GM21529 (cell line): ENCODE measurements at regions not wholly inside any gene's neighbourhood (a gene's known extent, or its start where the extent isn't known, plus 50 kb on each side); places are given as distances from the start of the nearest gene placed in this dataset.

ENCODE experiments used
- ATAC-seq: cut with Tn5 transposase; IDR thresholded peaks from one replicate; pipeline ENCODE4 v1.9.1; 2021; ENCODE audit not compliant: unreplicated experiment

DNA sequence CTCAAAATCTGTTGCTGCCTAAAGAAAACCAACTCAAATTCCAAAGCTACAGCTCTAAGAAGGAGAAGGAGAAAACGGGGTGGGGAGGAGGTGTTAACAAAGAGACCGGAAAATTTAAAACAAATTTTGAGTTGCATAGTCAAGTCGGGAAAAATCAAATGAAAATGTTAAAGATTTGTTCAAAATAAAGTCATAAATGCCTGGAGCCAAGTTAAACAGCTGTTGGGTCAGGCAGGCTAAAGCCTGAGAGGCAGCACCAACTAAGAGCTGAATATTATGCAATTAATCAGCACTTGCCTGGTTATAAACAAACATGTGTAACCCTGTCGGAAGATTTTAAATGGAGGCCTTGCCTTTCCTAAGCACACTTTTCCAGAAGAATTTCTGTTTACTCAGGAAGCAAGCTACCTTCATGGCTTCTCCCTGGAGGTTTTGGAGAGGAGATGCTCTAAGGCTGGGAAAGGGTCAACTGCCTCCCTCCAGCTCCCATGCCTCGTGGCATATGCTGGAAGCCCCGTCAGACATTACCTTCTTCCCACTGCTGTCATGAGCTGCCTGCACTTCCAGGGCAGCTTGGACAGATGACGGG, 270.5 kb downstream of the DMRT2 start:
- no peak for ATAC-seq

DNA sequence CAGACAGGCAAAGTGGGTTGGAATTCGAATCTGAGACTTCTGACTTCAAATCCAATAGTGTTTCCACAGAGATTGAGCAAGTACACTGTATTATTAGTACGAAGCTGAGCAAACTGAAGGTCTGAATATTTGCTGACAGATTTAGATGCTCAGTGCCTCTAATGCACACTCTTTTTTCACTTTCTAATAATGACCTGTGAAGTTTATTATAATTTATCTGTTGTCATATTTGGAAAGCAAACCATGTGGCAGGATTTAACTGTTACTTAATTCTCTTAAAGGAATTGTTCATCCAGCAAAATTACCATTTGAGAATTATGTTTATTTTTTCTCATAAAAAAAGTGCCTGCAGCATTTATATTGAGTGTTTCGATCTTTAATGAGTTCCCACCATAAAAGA, 277.3 kb downstream of the DMRT2 start:
- ATAC-seq = no peak

DNA sequence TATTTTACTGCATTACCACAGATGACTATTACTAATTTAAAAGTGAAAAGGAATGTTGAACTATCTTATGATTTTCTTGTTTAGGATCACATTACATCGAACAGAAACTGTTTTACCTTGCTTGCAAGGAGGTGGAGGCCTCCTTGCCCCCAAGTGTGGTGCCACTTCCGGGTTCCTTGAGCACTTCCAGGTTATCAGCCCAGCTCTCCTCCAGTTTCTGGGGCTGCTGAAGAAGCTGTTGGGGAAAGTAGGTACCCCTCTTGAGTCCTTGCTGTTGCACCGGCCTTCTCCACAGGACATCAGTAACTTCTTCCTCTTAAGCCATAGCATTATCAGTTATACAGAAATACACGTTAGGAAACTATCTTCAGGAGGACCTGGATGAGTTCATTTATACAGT, 278.2 kb downstream of the DMRT2 start:
- ATAC-seq = no peak

DNA sequence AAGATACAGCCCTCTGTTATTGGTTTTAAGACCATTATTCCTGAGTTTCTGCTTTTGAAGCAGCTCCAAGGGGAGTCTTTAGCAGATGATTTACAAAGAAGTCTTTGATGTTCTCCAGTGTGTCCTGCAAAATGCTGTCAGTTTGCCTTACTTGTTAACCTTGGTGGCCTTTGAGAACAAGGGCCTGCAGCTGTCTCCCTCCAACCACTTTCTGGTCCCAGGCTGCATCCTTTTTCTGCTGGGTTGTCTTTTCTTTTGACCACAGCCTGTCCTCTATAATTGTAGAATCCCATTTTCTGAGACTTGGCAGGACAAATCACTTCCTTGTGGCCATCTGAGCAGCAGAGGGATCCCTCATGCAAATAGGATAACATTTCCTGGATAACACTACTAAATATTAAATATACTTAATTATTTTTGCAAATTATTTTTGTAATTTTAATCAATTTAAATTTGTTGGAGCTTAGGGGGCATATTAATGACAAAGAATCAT, 281.4 kb downstream of the DMRT2 start:
- ATAC-seq = no peak

DNA sequence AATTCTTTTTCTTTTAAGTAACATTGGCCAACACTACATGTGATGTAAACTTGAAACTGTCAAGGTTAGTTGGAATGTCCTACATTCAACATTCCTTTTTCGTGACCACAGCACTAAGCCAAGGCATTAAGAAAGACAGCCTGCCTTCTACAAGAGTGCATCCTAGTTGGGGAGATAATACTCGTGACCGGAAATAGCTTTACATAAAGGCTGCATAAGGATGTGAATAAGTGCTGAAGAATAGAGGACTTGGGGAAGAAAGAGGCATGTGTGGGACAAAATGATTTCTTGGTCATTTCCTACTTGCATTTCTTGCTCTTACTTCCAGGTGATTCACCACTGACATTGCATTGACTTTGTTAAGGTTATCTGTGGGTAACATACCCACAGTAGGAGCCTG, 282.0 kb downstream of the DMRT2 start:
- no peak for ATAC-seq

DNA sequence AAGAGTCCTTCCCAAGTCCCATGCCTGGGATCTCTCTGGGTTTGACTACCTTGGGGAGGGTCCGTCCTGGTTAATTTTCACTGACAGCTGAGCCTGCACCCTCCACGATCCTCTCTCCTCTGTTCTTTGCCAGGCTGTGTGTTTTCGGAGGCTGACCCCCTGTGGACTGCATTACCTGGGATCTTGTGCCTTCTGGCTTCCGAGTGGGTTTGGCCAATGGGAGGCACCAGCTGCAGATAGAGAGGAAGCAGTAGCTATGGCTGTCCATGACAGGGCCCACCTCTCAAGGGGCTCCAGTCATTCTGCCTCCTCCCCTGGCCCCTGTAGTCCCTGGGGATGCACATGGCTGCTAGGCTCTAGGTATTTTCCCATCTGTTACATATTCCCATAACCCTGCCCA, 285.0 kb downstream of the DMRT2 start:
- ATAC-seq = no peak

DNA sequence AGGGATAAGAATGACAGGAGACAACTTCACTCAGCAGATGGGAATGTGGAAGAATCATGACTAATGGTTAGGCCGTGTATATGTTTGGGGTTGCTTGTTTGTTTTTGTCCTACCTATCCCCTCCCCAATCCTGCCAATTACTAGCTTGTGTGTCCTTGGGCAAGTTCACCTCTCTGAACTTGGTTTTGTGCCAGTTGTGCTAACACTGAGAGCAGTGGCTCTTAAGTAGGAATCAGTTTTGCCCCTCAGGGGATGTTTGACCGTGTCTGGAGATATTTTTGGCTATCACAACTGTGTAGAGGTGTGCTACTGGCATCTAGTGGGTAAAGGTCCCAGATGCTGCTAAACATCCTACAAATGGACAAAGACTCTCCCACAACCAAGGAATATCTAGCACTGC, 287.0 kb downstream of the DMRT2 start:
- ATAC-seq = no peak

DNA sequence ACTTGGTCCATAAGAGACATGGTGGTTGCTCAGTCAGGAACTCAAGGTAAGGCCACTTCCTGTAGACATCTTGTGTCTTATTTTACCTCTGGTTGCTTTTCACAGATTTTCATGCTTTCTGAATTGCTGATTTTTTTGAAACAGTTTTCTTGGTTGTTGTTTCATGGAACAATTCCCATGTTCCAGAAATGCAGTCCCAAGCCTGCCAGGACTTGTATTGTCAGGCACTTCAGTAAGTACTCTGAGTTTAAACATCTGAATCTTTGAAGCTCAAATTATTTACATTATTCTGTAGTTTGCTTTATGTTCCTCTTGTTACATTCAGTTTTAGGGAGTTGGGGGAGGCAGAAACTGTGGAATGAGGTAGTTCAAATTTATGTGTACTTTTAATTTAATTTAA, 290.2 kb downstream of the DMRT2 start:
- no peak for ATAC-seq

DNA sequence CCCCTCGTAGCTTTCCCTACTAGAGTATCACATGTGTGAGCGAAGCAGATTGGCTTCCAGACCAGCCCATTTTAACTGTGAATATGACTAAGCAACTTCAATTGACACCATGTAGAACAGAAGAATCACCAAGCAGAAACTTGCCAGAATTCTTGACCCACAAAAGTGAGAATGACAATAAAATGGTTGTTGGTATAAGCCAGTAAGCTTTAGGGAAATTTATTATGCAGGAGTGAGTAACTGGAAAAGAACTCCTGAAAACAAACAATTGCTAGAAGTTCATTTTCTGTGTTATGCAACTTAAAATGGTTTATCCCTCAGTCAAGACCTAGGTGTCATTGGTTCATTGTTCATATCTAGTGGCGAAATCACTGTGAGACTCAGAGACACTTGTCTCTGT, 303.1 kb downstream of the DMRT2 start:
- ATAC-seq = no peak

DNA sequence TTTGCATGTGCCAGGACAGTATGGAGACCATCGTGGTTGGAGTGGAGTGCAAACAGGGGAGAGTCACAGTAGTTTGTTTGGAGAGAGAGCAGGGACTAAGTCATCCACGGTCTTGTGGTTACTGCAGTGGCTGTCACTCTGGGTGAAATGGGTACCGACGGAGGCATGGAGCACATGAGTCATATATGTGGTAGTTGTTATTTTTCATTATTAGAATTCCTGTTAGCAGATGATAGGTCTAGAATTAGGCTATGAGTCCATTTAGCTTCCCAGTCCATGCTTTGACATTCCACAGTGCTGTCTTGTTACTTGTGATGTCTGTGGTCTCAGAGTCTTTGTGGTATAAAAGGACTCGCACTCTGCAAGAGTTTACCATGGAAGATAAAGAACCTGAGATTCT, 303.9 kb downstream of the DMRT2 start:
- no peak for ATAC-seq

DNA sequence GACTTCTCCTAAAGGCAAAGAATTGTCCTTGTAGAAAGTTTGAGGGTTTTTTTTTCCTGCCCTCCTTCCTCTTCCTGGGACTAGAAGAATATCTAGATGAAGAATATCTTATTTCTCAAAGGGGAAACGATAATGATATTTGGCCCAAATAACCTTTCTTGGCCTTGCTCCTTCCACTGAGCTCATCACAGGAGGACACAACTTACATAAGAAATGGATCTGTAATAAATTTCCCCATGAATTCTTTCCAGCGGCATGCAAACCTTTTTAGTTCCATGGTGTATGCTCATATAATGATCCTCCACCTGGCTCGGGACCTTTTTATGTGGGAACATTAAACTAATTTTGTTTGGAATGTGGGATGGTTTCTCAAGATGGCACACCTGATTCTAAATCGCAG, 304.4 kb downstream of the DMRT2 start:
- no peak for ATAC-seq

DNA sequence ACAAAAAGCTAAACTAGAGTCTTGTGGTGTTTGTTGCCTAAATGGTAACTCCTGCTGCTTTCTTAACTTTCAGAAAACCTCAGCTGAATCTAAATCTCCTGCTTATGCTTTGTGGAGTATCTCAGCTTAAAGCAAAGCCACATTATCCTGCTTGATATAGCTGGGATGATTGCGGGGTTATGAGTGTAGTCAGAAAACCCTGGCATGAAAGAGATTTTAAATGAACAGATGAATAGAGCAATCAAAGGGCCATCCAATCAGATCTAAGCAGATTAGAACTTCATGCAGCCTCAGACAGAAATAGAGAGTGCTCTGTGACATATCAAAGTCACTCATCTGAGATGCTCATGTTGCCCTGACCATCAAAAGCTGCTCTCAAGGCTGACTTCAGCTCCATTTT, 305.5 kb downstream of the DMRT2 start:
- ATAC-seq = no peak

DNA sequence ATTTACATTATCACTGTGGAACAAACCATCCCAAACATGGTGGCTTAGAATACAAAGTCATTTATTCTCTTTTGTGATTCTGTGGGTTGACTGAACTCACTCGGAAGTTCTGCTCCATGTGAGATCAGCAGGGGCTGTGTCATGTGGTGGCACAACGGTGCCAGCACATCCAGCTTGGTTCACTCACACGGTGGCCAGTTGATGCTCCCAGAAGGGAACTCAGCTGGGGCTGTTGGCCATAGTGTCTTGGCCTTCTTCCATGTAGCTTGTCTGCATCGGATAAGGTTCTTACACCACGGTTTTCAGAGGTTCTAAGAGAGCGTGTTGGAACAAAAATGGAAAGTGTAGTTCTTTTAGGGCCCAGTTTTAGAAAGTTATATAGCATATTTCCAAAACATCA, 312.7 kb downstream of the DMRT2 start:
- no peak for ATAC-seq

DNA sequence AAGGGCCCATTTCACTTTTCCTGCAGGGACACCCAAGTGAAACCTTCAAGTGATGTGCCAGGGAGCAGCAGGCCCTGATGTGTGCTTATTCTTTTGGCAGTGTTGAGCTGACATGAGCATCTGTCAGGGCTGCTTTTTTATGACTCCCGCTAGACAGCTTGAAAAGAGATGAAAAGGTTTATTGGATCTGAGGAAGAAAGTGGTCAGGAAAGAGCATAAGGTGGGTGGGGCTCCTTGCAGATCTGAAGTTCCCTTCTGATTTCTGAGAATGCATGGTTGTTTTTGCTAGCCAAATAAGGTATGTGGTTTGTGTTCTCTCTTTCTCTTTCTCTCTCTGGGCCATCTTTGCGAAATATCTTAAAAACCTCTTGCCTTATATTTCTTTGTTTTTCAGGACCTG, 316.1 kb downstream of the DMRT2 start:
- ATAC-seq = no peak

DNA sequence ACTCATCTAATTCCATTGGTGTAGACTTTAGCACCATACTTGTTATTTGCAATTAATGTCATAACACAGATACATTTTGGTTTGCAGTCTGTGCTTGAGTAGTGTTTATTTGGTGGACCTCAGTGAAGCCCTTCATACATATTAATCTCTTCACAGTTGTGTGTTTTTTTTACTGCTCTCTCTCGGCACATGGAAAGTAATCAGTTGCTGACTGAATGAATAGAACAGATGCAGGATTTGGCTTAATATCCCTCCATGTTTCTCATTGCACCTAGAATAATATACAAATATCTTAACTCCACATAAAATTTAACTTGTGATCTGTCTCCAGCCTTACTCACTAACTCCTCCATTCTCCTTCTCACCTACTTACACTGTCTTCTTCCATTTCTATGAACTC, 319.1 kb downstream of the DMRT2 start:
- no peak for ATAC-seq

DNA sequence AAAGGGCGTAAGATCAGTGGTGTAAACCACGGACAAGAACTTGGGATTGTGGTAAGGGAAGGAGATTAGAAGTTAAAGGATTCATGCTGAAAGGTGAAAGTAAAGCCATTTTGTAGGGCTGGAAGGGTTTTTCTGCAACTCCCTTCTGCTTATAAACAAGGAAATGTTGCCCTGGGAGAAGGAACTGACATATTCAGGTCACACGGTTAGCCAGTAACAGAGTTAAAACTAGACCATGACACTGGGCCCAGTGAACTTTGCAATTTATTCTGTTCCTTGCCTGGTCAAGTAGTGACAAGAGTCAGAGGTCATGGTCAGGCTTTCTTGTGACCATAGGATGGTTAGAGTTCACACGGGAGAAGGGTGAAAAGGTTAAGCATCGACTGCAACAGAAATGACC, 323.3 kb downstream of the DMRT2 start:
- ATAC-seq = no peak

DNA sequence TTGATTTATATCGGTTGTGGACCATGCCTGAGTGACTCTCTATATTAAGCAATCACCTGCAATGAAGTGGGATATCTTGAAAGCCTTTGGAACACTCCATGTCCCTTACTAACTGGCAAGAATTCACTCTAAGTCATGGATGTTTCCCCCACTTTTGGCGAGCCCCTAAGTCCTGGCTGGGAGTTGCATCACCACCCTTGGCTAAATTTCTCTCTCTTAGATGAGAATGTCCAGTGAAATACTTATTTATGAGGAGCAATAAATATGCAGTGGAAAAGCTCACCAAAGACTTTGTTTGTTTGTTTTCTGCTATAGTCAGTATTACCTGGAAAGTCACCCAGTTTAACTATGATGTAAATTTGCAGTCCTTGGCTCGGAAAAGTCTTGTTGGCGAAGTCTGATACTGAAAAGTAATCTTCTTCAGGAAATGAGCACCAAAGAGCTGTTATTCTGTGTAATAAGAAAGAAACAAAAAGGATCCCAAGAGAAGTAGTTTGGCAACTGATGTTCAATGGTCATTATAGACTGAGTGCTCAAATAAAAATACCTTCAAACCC, 333.8 kb downstream of the DMRT2 start:
- ATAC-seq = no peak

DNA sequence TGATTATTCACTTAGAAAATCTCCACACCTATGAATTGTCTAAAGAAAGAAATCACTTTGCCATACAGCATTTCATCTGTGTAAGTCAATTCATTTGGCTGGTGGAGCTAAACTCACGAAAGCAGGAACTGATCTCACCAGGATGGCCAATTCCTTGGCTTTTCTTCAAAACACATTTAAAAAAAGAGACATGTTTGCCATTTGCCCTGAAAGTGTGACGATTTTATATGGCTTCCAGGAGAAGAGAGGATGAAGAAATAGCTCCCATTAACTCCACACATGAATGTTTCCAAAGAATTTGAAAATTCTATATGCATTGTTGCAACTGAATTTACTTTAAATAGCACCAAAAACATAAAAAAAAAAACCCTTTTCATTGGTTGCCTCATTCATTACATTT, 334.7 kb downstream of the DMRT2 start:
- ATAC-seq = no peak

DNA sequence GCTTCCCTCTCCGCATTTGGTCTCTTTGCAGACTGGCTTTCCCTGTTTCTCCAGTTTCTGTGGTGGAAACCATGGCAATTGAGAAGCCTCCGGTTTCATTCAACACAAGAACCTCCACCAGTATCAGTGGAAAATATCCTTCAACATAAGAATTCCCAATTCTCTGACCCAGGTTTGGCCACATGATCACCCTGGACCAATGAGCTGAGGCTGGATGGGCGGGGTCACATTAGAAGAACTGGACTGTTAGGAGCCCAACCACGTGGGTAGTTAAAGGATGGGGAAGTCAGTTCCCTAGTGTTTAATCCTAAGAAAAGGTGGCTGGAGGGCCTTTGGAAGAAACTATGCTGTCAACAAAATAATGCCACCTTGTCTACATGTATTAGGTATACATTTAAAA, 336.3 kb downstream of the DMRT2 start:
- no peak for ATAC-seq

DNA sequence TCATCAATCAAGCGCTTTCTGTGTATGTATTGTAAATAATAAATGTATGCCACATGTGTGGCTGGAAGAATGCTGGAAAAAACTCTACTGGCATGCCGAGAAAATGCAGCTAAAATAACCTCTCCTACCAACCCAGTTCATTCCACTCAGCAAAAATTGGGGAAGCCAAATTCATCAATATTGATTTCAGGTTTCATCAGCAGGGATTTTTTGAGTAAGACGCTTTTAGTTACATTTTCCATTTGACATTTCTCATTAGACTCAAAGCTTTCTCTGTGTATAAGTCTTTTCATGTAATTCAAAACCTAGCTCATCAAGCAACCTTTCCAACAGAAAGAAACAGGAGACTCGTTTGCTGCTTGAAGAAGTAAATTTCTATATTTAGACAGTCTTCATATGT, 338.1 kb downstream of the DMRT2 start:
- ATAC-seq = no peak

DNA sequence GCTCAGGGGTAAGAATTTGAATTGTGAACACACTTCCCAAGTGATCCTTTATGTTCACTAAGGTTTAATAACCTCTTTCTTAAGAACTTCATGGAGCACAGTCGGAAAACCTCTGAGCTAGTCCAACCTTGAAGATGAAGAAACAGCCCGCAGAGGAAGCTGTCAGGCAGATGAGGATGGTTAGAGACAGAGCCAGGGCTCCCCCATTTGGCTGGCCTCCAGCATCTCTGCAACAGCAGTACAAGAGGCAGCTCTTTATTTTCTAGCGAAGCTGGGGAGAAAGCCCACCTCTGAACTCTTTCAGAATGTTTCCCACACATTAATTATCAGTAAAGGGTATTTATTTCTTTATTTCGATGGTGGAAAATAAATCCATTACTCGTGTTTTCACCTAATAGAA, 350.8 kb downstream of the DMRT2 start:
- ATAC-seq = no peak

DNA sequence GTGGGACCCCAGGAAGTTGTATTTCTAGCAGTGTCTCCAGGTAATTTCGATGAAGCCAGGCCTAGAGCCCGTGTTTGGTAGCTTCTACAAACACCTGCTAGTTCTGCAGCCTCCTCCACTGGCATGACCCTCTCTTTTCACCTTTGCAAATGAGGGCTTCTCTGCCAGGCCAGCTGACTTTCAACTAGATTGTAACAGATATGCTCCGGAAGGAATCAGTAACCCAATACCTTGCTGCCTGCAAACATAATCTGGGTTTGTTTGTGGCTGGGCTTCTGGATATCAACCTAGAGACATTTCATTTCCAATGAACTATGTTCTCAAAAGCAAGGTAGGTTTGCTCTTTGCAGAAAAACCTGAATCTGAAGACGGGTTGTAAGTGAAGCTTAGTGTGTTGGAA, 354.8 kb downstream of the DMRT2 start:
- no peak for ATAC-seq

DNA sequence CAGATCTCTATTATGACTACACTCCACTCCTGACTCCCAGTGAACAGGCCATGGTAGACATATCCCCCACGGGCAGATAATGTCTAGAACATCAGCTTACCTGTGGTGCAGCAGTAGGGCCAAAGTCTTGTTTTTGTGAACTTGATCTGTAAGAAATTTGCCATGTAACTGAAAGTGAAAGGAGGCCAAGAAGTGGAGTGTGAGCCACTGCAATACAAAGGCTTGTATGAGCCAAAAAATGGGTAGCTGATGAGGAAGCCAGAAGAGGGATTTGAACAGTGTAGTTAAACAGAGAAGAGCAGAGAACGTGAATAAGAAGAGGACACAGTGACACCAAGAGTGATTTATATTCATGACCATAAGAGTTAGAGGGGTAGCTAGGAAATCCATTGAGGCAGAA, 361.7 kb downstream of the DMRT2 start:
- no peak for ATAC-seq
